ENCODE measurements at regions not wholly inside any gene's neighbourhood (a gene's known extent, or its start where the extent isn't known, plus 50 kb on each side); places are given as distances from the start of the nearest gene placed in this dataset.

DNA sequence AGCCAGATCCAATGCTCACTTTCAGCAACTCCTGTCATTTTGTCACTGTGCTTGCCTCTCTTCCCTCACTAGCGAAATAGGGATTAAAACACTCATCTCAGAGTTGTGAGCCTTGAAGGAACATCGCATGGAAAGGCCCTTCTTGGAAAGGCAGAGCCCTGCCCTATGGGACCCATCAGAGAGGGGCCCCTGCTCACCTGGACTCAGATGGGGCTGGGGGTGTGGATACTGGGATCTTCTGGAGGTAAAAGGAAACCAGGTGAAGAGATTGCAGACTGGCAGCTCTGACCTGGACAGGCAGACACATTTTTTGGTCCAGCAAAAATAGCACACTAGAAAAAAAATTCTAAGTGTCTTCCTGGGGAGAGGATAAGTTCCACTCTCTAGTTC lies 54.2 kb upstream of the EPS8L3 start:
- Mint-ChIP-seq H3K27ac (peak overlapping the region; percentile 82), H3K4me3 (no peak overlapping the region), H3K36me3 (peaks cover 7% of the 10 kb centered on the region), H3K27me3 (ENCODE audit: insufficient read depth, low read depth) (peaks cover 7% of the 10 kb centered on the region), H3K9me3 (peaks cover 24% of the 10 kb centered on the region), H3K4me1 (peaks cover 43% of the 10 kb centered on the region)
- H4K20me1 ChIP-seq (ENCODE audit: low read depth), result no peaks in the 10 kb centered on the region
- no peaks in the 10 kb centered on the region for H3K4me1 ChIP-seq
- no peak for DNase-seq (ENCODE audit: low spot score)
- no peak overlapping the region for H3K27ac ChIP-seq
- TF ChIP-seq, protein P1, sequence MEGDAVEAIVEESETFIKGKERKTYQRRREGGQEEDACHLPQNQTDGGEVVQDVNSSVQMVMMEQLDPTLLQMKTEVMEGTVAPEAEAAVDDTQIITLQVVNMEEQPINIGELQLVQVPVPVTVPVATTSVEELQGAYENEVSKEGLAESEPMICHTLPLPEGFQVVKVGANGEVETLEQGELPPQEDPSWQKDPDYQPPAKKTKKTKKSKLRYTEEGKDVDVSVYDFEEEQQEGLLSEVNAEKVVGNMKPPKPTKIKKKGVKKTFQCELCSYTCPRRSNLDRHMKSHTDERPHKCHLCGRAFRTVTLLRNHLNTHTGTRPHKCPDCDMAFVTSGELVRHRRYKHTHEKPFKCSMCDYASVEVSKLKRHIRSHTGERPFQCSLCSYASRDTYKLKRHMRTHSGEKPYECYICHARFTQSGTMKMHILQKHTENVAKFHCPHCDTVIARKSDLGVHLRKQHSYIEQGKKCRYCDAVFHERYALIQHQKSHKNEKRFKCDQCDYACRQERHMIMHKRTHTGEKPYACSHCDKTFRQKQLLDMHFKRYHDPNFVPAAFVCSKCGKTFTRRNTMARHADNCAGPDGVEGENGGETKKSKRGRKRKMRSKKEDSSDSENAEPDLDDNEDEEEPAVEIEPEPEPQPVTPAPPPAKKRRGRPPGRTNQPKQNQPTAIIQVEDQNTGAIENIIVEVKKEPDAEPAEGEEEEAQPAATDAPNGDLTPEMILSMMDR (IDR thresholded peaks at IDR 0.05), result no peak
- TF ChIP-seq EZH2 (IDR thresholded peaks at IDR 0.05) (no peak), EZH2phosphoT487 (IDR thresholded peaks at IDR 0.05) (no peak)
- no peak overlapping the region for H3K4me3 ChIP-seq
- no peak overlapping the region for H2AFZ ChIP-seq (replicated peaks)
- H3K27me3 ChIP-seq, result no peaks in the 10 kb centered on the region
- H3K9ac ChIP-seq, result no peak overlapping the region
- H3K79me2 ChIP-seq (ENCODE audit: low read depth), result no peaks in the 10 kb centered on the region
- H3F3A ChIP-seq (ENCODE audit: low read depth), result no peaks in the 10 kb centered on the region
- H3K9me3 ChIP-seq (ENCODE audit: low read depth), result no peaks in the 10 kb centered on the region
- no peaks in the 10 kb centered on the region for H3K36me3 ChIP-seq
- no peak overlapping the region for H3K4me2 ChIP-seq

DNA sequence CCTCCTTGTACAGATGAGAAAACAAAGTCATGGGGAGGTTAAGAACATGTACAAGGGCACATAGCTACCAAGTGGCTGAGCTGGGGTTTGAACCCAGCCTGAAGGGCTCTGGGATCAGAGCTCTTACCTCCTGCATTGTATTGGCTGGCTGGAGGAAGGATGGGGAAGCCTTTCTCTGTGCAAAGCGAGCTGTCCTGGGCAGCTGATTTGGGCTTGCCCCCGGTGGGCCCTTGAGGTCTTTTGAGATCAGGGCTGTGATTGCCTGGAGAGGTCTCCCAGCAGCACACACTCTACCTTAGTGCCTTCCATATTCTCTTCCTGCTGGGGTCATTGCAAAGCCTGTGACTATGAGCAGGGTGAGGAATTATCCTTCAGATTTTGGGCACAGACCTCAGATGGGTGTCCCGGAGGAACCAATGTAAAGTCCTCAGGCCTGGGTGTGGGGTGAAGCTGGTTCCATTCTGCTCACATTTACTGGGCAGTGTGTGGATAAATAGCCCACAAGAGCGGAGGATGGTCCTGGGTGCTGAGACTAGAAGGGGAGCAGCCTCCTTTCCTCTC lies 53.3 kb upstream of the EPS8L3 start:
- no peaks in the 10 kb centered on the region for H3K9me3 ChIP-seq (ENCODE audit: low read depth)
- Mint-ChIP-seq H3K27ac (peak overlapping the region; percentile 82), H3K4me3 (peak overlapping the region; percentile 64), H3K36me3 (peaks cover 7% of the 10 kb centered on the region), H3K27me3 (ENCODE audit: insufficient read depth, low read depth) (peaks cover 7% of the 10 kb centered on the region), H3K4me1 (peaks cover 41% of the 10 kb centered on the region), H3K9me3 (peaks cover 24% of the 10 kb centered on the region)
- H3F3A ChIP-seq (ENCODE audit: low read depth), result no peaks in the 10 kb centered on the region
- H3K36me3 ChIP-seq, result no peaks in the 10 kb centered on the region
- H3K27me3 ChIP-seq, result no peaks in the 10 kb centered on the region
- no peaks in the 10 kb centered on the region for H3K4me1 ChIP-seq
- H3K4me2 ChIP-seq, result no peak overlapping the region
- DNase-seq (ENCODE audit: low spot score), result no peak
- H3K4me3 ChIP-seq, result no peak overlapping the region
- H3K79me2 ChIP-seq (ENCODE audit: low read depth), result no peaks in the 10 kb centered on the region
- no peak overlapping the region for H2AFZ ChIP-seq (replicated peaks)
- no peaks in the 10 kb centered on the region for H4K20me1 ChIP-seq (ENCODE audit: low read depth)
- no peak overlapping the region for H3K27ac ChIP-seq
- TF ChIP-seq EZH2 (IDR thresholded peaks at IDR 0.05), result no peak
- TF ChIP-seq, protein P1 (IDR thresholded peaks at IDR 0.05), result no peak
- no peak for TF ChIP-seq EZH2phosphoT487 (IDR thresholded peaks at IDR 0.05)
- H3K9ac ChIP-seq, result no peak overlapping the region

- peaks cover 7% of the 10 kb centered on the region for H3K27me3 Mint-ChIP-seq (ENCODE audit: insufficient read depth, low read depth)
- peaks cover 24% of the 10 kb centered on the region for H3K9me3 Mint-ChIP-seq
- peak overlapping the region; percentile 64 for H3K4me3 Mint-ChIP-seq
- TF ChIP-seq EZH2phosphoT487 (IDR thresholded peaks at IDR 0.05) (no peak), EZH2 (IDR thresholded peaks at IDR 0.05) (no peak)
- TF ChIP-seq, protein P1 (IDR thresholded peaks at IDR 0.05), result no peak
- Histone ChIP-seq H3K79me2 (ENCODE audit: low read depth) (no peaks in the 10 kb centered on the region), H2AFZ (replicated peaks) (no peak overlapping the region), H3K9ac (no peak overlapping the region), H3K9me3 (ENCODE audit: low read depth) (no peaks in the 10 kb centered on the region), H3K27ac (no peak overlapping the region), H3K4me3 (no peak overlapping the region), H4K20me1 (ENCODE audit: low read depth) (no peaks in the 10 kb centered on the region), H3K4me1 (no peaks in the 10 kb centered on the region), H3K27me3 (no peaks in the 10 kb centered on the region), H3K4me2 (peak overlapping the region; percentile 17), H3F3A (ENCODE audit: low read depth) (no peaks in the 10 kb centered on the region), H3K36me3 (no peaks in the 10 kb centered on the region)
- peaks cover 39% of the 10 kb centered on the region for H3K4me1 Mint-ChIP-seq
- no peak for DNase-seq (ENCODE audit: low spot score)
- H3K36me3 Mint-ChIP-seq, result peaks cover 7% of the 10 kb centered on the region
- peak overlapping the region; percentile 82 for H3K27ac Mint-ChIP-seq
These were observed 52.6 kb upstream of the EPS8L3 start for GRCh38 chr1:109816175-109816811.
